ENCODE measurements at regions not wholly inside any gene's neighbourhood (a gene's known extent, or its start where the extent isn't known, plus 50 kb on each side); places are given as distances from the start of the nearest gene placed in this dataset.

- DNase-seq (ENCODE audit: low spot score): no peak
Measured at GRCh38 chr5:173463207-173463606, 135.0 kb upstream of the STC2 start.

DNA sequence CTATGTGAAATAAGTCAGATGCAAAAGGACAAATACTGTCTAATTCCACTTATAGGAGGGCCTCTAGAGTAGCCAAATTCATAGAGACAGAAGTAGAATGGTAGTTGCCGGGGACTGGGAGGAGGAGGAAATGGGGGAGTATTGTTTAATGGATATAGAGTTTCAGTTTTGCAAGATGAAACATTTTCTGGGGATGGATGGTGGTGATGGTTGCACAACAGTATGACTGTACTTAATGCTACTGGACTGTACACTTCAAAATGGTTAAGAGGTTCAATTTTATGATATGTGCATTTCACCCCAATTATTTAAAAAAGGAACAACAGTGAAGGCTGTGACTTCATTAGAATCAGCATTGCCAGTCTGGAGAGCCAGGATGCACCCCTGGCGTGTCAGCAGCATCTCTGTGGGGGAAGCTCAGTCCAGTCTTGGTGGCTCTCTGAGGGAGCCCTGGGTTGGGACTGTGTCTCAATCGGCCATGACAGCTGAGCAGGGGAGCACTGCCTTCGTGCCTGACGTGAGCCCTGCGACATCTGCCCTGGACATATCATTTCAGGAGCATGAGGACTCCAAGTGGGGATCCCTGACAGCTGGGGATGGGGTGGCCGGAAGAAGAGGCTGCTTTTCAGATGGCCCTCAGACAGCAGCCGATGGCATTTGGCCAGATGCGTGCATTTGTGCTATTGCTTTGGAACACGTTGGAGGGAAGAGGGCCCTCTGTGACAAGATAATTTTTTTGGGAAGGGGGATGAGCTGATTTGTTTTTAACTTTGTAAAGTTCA, 130.8 kb upstream of the STC2 start:
- DNase-seq (ENCODE audit: low spot score): no peak

GRCh38 chr5:173457482-173457881, 129.3 kb upstream of the STC2 start:
- DNase-seq (ENCODE audit: low spot score): no peak

DNA sequence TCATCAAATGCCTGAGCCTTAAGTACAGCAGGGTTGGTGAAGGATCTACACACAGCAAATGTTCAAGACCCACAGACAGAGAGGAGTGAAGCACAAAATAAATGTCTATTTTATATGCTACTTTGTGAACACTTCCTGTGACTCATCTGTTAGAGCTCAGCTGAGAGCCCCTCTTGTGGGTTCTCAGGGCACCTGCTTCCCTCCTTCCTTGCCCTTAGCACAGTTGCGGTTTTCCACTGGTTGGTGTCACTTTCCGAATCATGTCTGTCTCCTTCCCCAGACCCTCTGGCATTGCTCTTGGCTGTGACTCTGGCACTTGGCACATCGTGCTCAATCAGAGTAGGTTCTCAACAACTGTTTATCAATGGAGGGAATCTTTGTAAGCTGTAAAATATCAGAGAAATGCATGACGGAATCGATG, 128.5 kb upstream of the STC2 start:
- no peak for DNase-seq (ENCODE audit: low spot score)

GRCh38 chr5:173456181-173456580, 128.0 kb upstream of the STC2 start:
- DNase-seq (ENCODE audit: low spot score): no peak

DNA sequence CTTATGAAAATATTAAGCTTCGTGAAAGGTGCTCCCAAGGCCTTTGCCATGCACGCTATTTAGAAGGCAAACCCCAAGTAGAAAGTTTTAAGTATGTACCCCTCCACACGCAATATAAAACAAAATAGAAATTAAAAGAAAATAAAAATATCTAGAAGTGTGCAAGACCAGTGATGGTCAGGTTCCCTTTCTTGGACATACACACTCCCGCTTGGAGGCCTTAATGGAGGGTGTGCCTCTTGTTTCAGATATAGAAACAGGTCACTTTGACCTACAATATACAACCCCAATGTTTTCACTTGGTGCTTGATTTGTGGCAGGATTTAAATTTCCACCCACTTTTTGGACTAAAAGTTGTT, 127.4 kb upstream of the STC2 start:
- no peak for DNase-seq (ENCODE audit: low spot score)

DNA sequence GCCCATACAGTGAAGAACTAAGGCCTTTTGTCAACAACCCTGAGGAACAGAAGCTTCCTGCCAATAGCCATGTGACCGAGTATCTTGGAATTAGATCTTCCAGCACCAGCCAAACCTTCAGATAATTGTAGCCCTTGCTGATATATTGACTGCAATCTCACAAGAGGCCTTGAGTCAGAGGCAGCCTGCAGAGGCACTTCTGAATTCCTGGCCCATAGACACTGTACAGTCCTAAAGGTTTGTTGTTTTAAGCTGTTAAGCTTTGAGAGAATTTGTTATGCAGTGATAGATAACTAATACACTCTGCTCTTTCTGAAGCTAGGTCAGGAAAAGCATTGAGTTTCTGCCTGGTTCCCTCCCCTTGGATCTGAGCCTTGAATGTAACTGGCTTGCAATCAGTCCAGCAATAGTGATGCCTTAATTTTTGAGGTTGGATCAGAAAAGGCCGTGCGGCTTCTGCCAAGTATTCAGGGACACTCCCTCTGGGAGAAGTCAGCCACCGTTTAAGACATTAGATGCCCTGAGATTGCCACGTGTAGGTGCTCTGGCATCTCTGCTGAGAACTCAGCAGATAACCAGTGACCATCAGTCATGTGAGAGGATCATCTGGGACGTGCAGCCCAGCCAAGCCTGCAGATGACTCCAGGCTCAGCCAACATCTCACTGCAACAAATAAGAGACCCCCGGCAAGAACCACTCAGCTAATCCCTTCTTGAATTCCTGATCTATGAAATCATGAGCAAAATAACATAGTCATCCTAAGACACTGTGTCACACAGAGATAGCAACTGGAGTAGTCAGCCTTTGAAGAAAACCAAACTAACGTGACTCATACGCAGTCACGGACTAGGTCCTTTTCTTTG, 126.8 kb upstream of the STC2 start:
- no peak for DNase-seq (ENCODE audit: low spot score)

DNA sequence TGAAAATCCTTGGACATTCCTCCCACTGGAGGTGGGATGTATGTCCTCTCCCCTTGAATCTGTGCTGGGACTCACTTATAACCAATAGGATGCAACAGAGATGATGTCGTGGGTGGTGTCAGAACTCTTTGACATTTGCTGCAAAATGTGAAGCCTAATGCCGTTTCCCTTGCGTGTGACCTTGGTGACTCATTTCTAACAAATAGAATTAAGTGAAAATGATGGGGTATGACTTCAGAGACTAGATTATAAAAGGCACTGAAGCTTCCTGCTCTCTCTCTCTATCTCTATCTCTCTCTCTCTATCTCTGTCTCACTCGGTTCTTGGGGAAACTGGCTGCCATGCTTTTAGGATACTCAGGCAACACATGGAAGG, 126.1 kb upstream of the STC2 start:
- DNase-seq (ENCODE audit: low spot score): no peak

GRCh38 chr5:173453167-173453566, 125.0 kb upstream of the STC2 start:
- DNase-seq (ENCODE audit: low spot score): no peak

- no peak for DNase-seq (ENCODE audit: low spot score)
Measured at GRCh38 chr5:173452119-173452905, 124.1 kb upstream of the STC2 start.

- no peak for DNase-seq (ENCODE audit: low spot score)
Measured at GRCh38 chr5:173451651-173452050, 123.4 kb upstream of the STC2 start.

DNA sequence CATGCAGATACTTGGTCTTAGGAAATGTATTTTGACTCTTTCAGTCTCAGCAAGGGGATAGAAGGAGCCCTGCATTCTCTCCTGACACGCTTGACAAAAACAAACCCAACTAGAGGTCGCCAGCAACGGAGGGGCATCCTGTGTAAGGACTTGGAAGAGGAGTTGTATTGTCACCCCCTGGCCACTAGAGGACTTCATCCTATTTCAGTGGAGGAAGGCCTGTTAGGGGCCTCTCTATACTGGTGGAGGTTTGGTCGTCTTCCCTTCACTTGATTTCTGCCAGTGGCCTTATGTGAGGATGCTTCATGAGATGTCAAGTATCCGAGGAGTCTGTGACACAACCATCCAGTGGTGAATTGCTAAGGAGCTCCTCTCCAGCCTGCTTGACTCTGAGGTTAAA, 122.8 kb upstream of the STC2 start:
- DNase-seq (ENCODE audit: low spot score): peak; percentile 5

DNA sequence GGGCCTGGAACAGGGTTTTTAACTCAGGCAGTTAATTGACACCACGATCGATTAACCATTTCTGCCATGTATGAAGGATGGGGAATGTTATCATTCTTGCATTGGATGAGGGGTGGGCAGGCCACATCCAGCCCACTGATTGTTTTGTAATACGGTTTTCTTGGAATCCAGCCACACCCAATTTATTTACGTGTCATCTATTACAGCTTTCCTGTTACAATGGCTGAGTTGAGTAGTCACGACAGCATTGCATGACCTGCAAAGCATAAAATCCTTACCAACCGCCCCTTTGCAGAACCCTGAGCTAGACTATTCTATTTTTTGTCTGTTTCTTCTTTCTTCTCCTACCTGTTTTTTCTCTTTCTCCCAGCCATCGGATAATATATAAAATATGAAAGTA, 122.0 kb upstream of the STC2 start:
- no peak for DNase-seq (ENCODE audit: low spot score)

DNA sequence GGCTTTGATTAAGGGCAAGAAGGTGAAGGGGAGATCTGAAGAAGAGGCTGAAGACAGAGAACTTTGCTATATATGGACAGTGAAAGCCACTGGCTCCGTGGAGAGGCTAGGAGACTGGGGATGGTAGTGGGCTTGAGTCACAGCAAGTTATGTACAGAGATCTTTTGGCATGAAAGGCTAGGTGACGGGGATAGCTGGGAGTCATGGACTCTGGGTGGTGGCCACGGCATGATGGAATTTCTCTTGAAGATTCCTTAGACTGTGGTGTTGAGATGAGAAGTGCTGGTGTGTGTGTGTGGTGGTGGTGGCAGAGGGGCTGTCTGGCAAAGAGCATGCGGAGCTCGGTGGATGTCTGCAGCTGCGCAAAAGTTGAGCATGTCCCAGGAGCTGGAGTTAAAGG, 120.6 kb upstream of the STC2 start:
- no peak for DNase-seq (ENCODE audit: low spot score)

DNA sequence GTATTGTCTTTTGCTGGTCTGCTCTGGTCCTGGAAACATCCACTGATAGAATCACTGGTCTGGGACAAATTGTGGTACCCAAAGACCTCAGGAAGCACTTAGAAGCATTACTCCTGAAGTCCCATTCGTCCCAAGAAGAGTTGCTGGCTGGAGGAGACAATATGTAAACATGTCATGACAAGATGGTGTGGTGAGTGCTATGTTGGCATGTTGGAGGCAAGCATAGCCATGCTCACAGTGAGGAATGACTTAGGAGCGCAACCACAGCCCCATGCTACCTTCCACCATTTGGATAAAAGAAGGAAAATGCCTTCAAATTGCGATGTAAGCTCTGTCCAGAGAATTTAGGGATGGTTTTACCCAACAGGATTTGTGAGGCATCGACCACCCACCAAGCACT, 115.8 kb upstream of the STC2 start:
- DNase-seq (ENCODE audit: low spot score): no peak

DNA sequence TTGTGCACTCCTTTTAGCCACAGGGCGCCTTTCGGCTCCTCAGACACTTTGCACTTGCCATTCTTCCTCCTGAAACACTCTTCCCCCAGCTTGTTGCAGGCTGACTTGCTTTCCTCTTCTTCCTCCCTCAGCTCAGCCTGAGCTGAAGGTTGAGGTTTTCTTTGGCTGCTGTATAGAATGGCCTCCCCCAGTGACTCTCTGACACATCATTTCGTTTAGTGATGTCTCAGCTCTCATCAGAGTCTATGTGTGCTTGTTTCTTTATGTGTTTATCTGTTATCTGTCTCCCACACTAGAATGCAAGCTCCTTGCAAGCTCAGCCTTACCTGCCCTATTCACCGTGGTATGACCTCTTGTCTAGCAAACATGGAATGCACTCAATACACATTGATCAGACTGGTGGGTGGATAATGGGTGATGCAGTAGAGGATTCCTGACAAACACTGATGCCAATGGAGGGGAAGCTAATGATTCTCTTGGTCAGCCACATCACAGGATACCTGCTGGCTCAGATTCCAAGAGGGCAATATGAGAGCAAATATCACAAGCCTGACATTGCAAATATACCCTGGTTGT, 112.9 kb upstream of the STC2 start:
- DNase-seq (ENCODE audit: low spot score): no peak

DNA sequence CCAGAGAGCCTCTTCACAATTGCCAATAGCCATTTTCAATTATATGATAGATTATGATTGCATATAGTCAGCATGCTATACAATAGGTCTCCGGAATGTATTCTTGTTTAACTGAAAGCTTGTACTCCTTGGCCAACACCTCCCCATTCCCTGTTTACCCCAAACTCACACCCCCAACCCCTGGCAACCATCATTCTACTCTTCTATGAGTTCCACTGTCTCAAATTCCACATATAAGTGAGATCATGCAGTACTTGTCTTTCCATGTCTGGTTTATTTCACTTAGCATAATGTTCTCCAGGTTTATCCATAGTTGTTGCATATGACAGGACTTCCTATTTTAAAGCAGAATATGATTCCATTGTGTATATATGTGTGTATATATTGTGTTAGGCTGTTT, 110.7 kb upstream of the STC2 start:
- no peak for DNase-seq (ENCODE audit: low spot score)

DNA sequence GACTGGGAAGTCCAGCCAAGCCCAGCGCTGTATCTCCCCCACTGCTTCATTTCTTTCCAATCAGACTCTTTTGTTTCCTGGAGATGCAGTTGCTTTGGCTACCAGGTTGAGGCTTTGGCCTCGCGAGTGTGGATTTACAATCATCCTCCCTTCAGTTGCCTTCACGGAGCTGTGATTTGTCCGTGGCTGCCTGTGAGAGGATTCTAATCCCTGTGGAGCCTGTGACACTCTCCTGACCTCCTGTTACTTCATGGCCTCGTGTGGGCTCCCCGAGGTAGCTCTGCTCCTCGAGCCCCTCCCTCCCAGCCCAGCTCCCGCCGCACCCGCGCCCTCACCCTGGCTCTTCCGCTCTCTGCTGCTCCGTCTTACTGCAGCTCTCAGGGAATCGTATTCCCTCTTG, 107.2 kb upstream of the STC2 start:
- no peak for DNase-seq (ENCODE audit: low spot score)

DNA sequence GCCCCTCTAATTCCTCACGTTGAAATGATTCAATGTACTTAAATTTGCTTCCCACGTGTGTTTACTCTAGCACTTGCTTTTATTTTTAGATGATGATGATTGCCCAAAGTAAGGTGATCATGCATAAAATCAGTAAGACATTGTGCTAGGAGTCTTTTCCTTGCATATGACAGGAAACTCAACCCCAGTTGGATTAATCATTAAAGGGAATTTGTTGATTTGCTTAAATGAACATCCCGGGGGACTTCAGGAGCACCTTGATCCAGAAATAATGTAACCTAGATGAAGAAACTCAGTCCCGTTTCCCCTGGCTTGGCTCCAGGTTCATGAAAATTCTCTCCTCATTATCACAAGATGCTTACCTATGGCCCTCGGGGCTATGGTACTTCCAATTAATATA, 106.1 kb upstream of the STC2 start:
- no peak for DNase-seq (ENCODE audit: low spot score)

DNA sequence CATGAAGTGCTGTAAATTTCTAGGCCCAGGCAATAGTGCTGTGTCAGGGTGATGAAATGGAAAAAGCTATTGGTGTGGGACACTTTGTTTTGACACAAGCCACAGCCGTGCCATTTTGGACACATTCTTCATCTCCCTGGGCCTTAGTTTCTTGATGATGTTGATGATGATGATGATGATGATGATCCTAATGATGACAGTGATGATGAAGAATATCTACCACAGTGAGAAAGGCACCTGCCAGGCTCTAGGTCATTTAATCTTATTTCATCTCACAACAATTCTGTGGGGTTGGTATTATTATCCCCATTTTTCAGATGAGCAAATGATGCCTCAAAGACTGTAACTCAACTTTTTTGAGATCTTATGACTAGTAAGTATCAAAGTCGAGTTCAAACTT, 102.2 kb upstream of the STC2 start:
- DNase-seq (ENCODE audit: low spot score): no peak

- DNase-seq (ENCODE audit: low spot score): no peak
Measured at GRCh38 chr5:173429489-173430150, 101.4 kb upstream of the STC2 start.

All from cerebellar cortex (tissue), 1 donor.